KMS-11 (cell line): ENCODE measurements at regions not wholly inside any gene's neighbourhood (a gene's known extent, or its start where the extent isn't known, plus 50 kb on each side); places are given as distances from the start of the nearest gene placed in this dataset.

ENCODE experiments used
- H2AFZ ChIP-seq: fragments of 200-600 bp; sonication (generic); 2 replicates; pipeline ENCODE4 v1.6.1; 2016; ENCODE audit warnings: antibody characterized with exemption, mixed run types, low read depth
- H3K27ac ChIP-seq: fragments of 200-600 bp; sonication (generic); 2 replicates; pipeline ENCODE4 v1.6.1; 2016; ENCODE audit warnings: mild to moderate bottlenecking, mixed run types
- H3K27me3 ChIP-seq: fragments of 200-600 bp; sonication (generic); 2 replicates; pipeline ENCODE4 v1.6.1; 2017; ENCODE audit warnings: mild to moderate bottlenecking, low read depth, mixed run types, moderate library complexity; ENCODE audit not compliant: insufficient read depth
- H3K36me3 ChIP-seq: fragments of 200-600 bp; sonication (generic); 2 replicates; pipeline ENCODE4 v1.6.1; 2017; ENCODE audit warnings: mild to moderate bottlenecking, mixed run types; ENCODE audit not compliant: insufficient read depth
- H3K4me1 ChIP-seq: fragments of 200-600 bp; sonication (generic); 2 replicates; pipeline ENCODE4 v1.6.1; 2016; ENCODE audit warnings: mild to moderate bottlenecking, low read depth, mixed run types; ENCODE audit not compliant: poor library complexity, severe bottlenecking
- H3K4me2 ChIP-seq: fragments of 200-600 bp; sonication (generic); 2 replicates; pipeline ENCODE4 v1.7.0; 2016; ENCODE audit warnings: mild to moderate bottlenecking, mixed run types
- H3K4me3 ChIP-seq: fragments of 200-600 bp; sonication (generic); IDR thresholded peaks from 2 replicates; pipeline ENCODE4 v1.6.1; 2017; ENCODE audit warnings: low read depth, low read length, mixed read lengths; ENCODE audit not compliant: insufficient read depth
- H3K79me2 ChIP-seq: fragments of 200-600 bp; sonication (generic); 2 replicates; pipeline ENCODE4 v1.6.1; 2016; ENCODE audit warnings: low read depth, mixed run types; ENCODE audit not compliant: insufficient read depth
- H3K9ac ChIP-seq: fragments of 200-600 bp; sonication (generic); 2 replicates; pipeline ENCODE4 v1.6.1; 2016; ENCODE audit warnings: mild to moderate bottlenecking, mixed run types
- H4K20me1 ChIP-seq: fragments of 200-600 bp; sonication (generic); 2 replicates; pipeline ENCODE4 v1.6.1; 2016; ENCODE audit warnings: mild to moderate bottlenecking, mixed run types; ENCODE audit not compliant: insufficient read depth
- CTCF ChIP-seq: fragments of 200-600 bp; sonication (generic); conservative IDR thresholded peaks from 2 replicates; pipeline ENCODE4 v1.6.1; 2017; ENCODE audit warnings: low read depth, mild to moderate bottlenecking, antibody characterized with exemption, low read length, moderate library complexity, mixed read lengths

DNA sequence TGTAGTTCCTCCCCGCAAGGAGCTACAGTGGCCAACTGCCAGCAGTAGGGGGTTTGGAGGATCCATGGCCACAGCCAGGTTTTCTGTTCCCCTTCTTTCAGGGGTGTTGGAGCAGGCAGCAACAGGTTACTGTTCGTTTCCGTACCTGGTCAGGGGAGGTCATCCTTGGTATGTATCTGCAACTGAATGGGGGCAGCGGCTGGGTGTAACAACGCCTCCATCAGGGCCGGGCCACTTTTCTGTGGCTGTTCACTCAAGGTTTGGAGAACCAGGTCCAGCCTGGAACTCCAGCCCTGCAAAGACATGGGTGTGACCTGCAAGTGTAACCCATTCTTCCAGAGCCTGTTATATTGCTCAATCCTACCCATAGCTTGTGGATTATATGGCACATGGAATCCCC is 732.3 kb upstream of the MIR17HG start:
- Histone ChIP-seq H3K27ac (no peak overlapping the region), H2AFZ (no peak overlapping the region), H3K27me3 (no peaks in the 10 kb centered on the region), H3K4me2 (no peak overlapping the region), H3K36me3 (no peaks in the 10 kb centered on the region), H3K4me3 (no peak overlapping the region), H3K79me2 (no peaks in the 10 kb centered on the region), H4K20me1 (no peaks in the 10 kb centered on the region), H3K9ac (no peak overlapping the region), H3K4me1 (no peaks in the 10 kb centered on the region)
- TF ChIP-seq CTCF = no peak

GRCh38 chr13:90615767-90616166 is 731.7 kb upstream of the MIR17HG start:
- Histone ChIP-seq H3K27me3 (no peaks in the 10 kb centered on the region), H3K4me1 (no peaks in the 10 kb centered on the region), H2AFZ (no peak overlapping the region), H3K27ac (no peak overlapping the region), H3K36me3 (no peaks in the 10 kb centered on the region), H3K9ac (no peak overlapping the region), H4K20me1 (no peaks in the 10 kb centered on the region), H3K4me3 (no peak overlapping the region), H3K4me2 (no peak overlapping the region), H3K79me2 (no peaks in the 10 kb centered on the region)
- TF ChIP-seq CTCF = no peak

GRCh38 chr13:90618133-90618532 is 729.4 kb upstream of the MIR17HG start:
- no peak overlapping the region for H3K4me2 ChIP-seq
- no peaks in the 10 kb centered on the region for H3K27me3 ChIP-seq
- no peak overlapping the region for H3K27ac ChIP-seq
- no peaks in the 10 kb centered on the region for H3K79me2 ChIP-seq
- TF ChIP-seq CTCF = no peak
- no peaks in the 10 kb centered on the region for H3K36me3 ChIP-seq
- H3K9ac ChIP-seq = no peak overlapping the region
- H3K4me3 ChIP-seq = no peak overlapping the region
- H4K20me1 ChIP-seq = no peaks in the 10 kb centered on the region
- no peaks in the 10 kb centered on the region for H3K4me1 ChIP-seq
- H2AFZ ChIP-seq = no peak overlapping the region

DNA sequence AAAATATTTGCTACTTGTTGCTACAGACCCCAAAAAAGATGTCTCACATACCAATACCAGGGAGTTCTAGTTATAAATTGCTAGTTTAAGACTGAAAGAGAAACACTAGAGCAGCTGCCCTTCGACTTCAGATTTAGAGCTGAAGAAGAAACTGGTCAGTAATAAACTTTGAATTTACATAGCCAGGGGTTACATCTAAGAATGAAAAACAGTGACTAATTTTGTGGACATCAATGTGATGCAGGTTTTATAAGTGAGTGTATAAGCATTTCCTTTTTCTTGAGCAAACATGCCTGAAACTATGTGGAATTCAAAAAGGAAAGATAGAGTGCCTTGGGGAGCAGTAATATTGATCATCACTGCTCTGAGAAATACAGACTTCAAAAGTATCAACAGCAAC is 724.9 kb upstream of the MIR17HG start:
- H3K9ac ChIP-seq = no peak overlapping the region
- no peaks in the 10 kb centered on the region for H4K20me1 ChIP-seq
- H3K79me2 ChIP-seq = no peaks in the 10 kb centered on the region
- no peak overlapping the region for H3K4me2 ChIP-seq
- no peaks in the 10 kb centered on the region for H3K36me3 ChIP-seq
- no peak overlapping the region for H3K4me3 ChIP-seq
- H2AFZ ChIP-seq = no peak overlapping the region
- no peak for TF ChIP-seq CTCF
- no peak overlapping the region for H3K27ac ChIP-seq
- no peaks in the 10 kb centered on the region for H3K4me1 ChIP-seq
- no peaks in the 10 kb centered on the region for H3K27me3 ChIP-seq
